ENCODE measurements at regions not wholly inside any gene's neighbourhood (a gene's known extent, or its start where the extent isn't known, plus 50 kb on each side); places are given as distances from the start of the nearest gene placed in this dataset.

- no peak for TF ChIP-seq ZUFSP (CRISPR knock-in tag; IDR thresholded peaks at IDR 0.05; ENCODE audit: borderline replicate concordance)
- TF ChIP-seq HOXA3 (CRISPR knock-in tag; IDR thresholded peaks at IDR 0.05), result no peak
- TF ChIP-seq NCOA5 (CRISPR knock-in tag; IDR thresholded peaks at IDR 0.05), result no peak
- TF ChIP-seq ZNF577 (CRISPR knock-in tag; IDR thresholded peaks at IDR 0.05; ENCODE audit: borderline replicate concordance, low read depth), result no peak
- TF ChIP-seq U2AF1 (optimal IDR thresholded peaks at IDR 0.05; ENCODE audit: low read depth, low read length), result no peak
These were observed 89.8 kb upstream of the SMIM23 start (continued) for GRCh38 chr5:171695804-171696203.

GRCh38 chr5:171697221-171698102 lies 88.2 kb upstream of the SMIM23 start:
- H2AFZ ChIP-seq (ENCODE audit: low read length), result no peak overlapping the region
- peaks cover 0 to 40% of the 10 kb centered on the region in 2 experiments; a peak in 4 of 5 replicates for H3K27me3 ChIP-seq (ENCODE audit: control insufficient read depth in 1 of 2, insufficient read depth in 2 of 2, low read length in 2 of 2)
- no TSS peak for BruUV-seq (replicated peaks)
- no peak overlapping the region for H3K4me2 ChIP-seq (ENCODE audit: low read depth, low read length)
- no peaks in the 10 kb centered on the region for H4K20me1 ChIP-seq (ENCODE audit: insufficient read depth, low read length)
- 27% methylated on average over 18 of the region's 18 CpGs for WGBS (ENCODE audit: low lambda C conversion rate)
- no peak for FAIRE-seq
- H3K9me3 ChIP-seq (ENCODE audit: low read length), result no peaks in the 10 kb centered on the region
- H3K79me2 ChIP-seq (ENCODE audit: insufficient read depth, low read length), result no peaks in the 10 kb centered on the region
- H3K36me3 ChIP-seq (replicated peaks in 1 of 2; ENCODE audit: control insufficient read depth in 1 of 2, insufficient read depth in 2 of 2, low read length in 2 of 2), result no peaks in the 10 kb centered on the region
- no peak for DNase-seq (ENCODE audit: low spot score)
- CTCF ChIA-PET (ENCODE audit: low intra/inter-chr PET ratio, low total read pairs), result no interaction called here
- no peak overlapping the region for H3K9ac ChIP-seq (ENCODE audit: insufficient read depth, low read depth, low read length)
- in situ Hi-C loops (cut with HindIII; ENCODE audit: extremely low pct_ligation_motif_present, low pct_unique_long_range_greater_than_20kb), result no loop called here
- intact Hi-C loops (cut with micrococcal nuclease; ENCODE audit: unreplicated experiment), result no loop called here
- H3K4me1 ChIP-seq (ENCODE audit: insufficient read depth, low read length), result no peaks in the 10 kb centered on the region
- no peak overlapping the region for H3K4me3 ChIP-seq (replicated peaks in 1 of 3; ENCODE audit: insufficient read depth in 1 of 3, low read depth in 2 of 3, low read length in 3 of 3)
- POLR2A ChIA-PET, result no interaction called here
- TF ChIP-seq MNT (IDR thresholded peaks at IDR 0.05) (peak; percentile 82), ZNF292 (CRISPR knock-in tag; IDR thresholded peaks at IDR 0.05; ENCODE audit: borderline replicate concordance, low read depth) (no peak)
- no peak for ATAC-seq
- H3K27ac ChIP-seq (ENCODE audit: extremely low read length, insufficient read depth, low read length), result no peak overlapping the region

Data from HepG2 (cell line).